Fibroblast of lung (primary cell): ENCODE measurements at regions not wholly inside any gene's neighbourhood (a gene's known extent, or its start where the extent isn't known, plus 50 kb on each side); places are given as distances from the start of the nearest gene placed in this dataset.
"Not testable (repeated sequence)": the region's sequence is repeated elsewhere in the genome, so short reads cannot be mapped to it uniquely, and the experiment has no call there.

Source experiments
- DNase-seq, 2 donors: peaks; one replicate each; pipeline versions ENCODE4 v3.0.0 to v3.0.0-alpha.2; 2010; ENCODE audit warnings: low read depth in 2 of 2
- H2AFZ ChIP-seq: 2 replicates; pipeline ENCODE4 v1.5.1; 2012; ENCODE audit warnings: low read length, control low read depth, inconsistent platforms
- H3K27ac ChIP-seq: 2 replicates; pipeline ENCODE4 v1.5.1; 2011; ENCODE audit warnings: low read length, control low read depth; ENCODE audit not compliant: insufficient read depth
- H3K27me3 ChIP-seq: 2 replicates; pipeline ENCODE4 v1.5.1; 2011; ENCODE audit warnings: mild to moderate bottlenecking, low read length; ENCODE audit not compliant: control insufficient read depth, insufficient read depth
- H3K36me3 ChIP-seq: 2 replicates; pipeline ENCODE4 v1.5.1; 2011; ENCODE audit warnings: low read length; ENCODE audit not compliant: control insufficient read depth, insufficient read depth
- H3K4me1 ChIP-seq: 2 replicates; pipeline ENCODE4 v1.5.1; 2011; ENCODE audit warnings: low read length; ENCODE audit not compliant: control insufficient read depth, insufficient read depth; ENCODE audit errors: extremely low read depth
- H3K4me2 ChIP-seq: 2 replicates; pipeline ENCODE4 v1.5.1; 2011; ENCODE audit warnings: low read length, control low read depth; ENCODE audit not compliant: insufficient read depth; ENCODE audit errors: extremely low read depth
- H3K4me3 ChIP-seq, 4 experiments: fragments of 200-600 bp in 1 of 4; sonication (generic) in 1 of 4; replicated peaks in 1 of 4; 2 replicates each; pipeline ENCODE4 v1.5.1; 2011 to 2016; ENCODE audit warnings: low read length in 4 of 4, low read depth in 3 of 4, mild to moderate bottlenecking in 3 of 4, control low read depth in 2 of 4, inconsistent platforms in 1 of 4, mixed read lengths in 1 of 4; ENCODE audit not compliant: insufficient read depth in 1 of 4; ENCODE audit errors: control extremely low read depth in 1 of 4
- H3K79me2 ChIP-seq: 2 replicates; pipeline ENCODE4 v1.5.1; 2012; ENCODE audit warnings: mild to moderate bottlenecking, low read length, inconsistent platforms; ENCODE audit not compliant: control insufficient read depth, insufficient read depth
- H3K9ac ChIP-seq: 2 replicates; pipeline ENCODE4 v1.5.1; 2011; ENCODE audit warnings: mild to moderate bottlenecking, low read length, control low read depth; ENCODE audit not compliant: insufficient read depth
- H3K9me3 ChIP-seq: 2 replicates; pipeline ENCODE4 v1.5.1; 2012; ENCODE audit warnings: low read depth, low read length; ENCODE audit not compliant: control insufficient read depth, insufficient read depth
- H4K20me1 ChIP-seq: 2 replicates; pipeline ENCODE4 v1.5.1; 2011; ENCODE audit warnings: low read length; ENCODE audit not compliant: control insufficient read depth, insufficient read depth; ENCODE audit errors: extremely low read depth
- EZH2 ChIP-seq: IDR thresholded peaks from 2 replicates; pipeline ENCODE4 v1.5.1; 2012; ENCODE audit warnings: low read length, control low read depth, mild to moderate bottlenecking; ENCODE audit errors: missing control alignments
- TF ChIP-seq, protein P1 (sequence below), 2 donors: IDR thresholded peaks in 1 of 2; conservative IDR thresholded peaks in 1 of 2; 1 replicate in 1 of 2; 2 replicates in 1 of 2; pipeline ENCODE4 v1.5.1; 2011 to 2012; ENCODE audit warnings: low read length in 2 of 2, control low read depth in 1 of 2, inconsistent platforms in 1 of 2, low read depth in 1 of 2, mild to moderate bottlenecking in 1 of 2

- no peak overlapping the region for H3K4me3 ChIP-seq
- H3K27me3 ChIP-seq, result no peaks in the 10 kb centered on the region
- peak in 1 of 2 donors; percentile 33 for DNase-seq
- no peaks in the 10 kb centered on the region for H3K79me2 ChIP-seq
- H3K4me1 ChIP-seq, result peaks cover 3% of the 10 kb centered on the region
- no peaks in the 10 kb centered on the region for H4K20me1 ChIP-seq
- H3K9me3 ChIP-seq, result no peaks in the 10 kb centered on the region
- TF ChIP-seq EZH2, result no peak
- TF ChIP-seq, protein P1, sequence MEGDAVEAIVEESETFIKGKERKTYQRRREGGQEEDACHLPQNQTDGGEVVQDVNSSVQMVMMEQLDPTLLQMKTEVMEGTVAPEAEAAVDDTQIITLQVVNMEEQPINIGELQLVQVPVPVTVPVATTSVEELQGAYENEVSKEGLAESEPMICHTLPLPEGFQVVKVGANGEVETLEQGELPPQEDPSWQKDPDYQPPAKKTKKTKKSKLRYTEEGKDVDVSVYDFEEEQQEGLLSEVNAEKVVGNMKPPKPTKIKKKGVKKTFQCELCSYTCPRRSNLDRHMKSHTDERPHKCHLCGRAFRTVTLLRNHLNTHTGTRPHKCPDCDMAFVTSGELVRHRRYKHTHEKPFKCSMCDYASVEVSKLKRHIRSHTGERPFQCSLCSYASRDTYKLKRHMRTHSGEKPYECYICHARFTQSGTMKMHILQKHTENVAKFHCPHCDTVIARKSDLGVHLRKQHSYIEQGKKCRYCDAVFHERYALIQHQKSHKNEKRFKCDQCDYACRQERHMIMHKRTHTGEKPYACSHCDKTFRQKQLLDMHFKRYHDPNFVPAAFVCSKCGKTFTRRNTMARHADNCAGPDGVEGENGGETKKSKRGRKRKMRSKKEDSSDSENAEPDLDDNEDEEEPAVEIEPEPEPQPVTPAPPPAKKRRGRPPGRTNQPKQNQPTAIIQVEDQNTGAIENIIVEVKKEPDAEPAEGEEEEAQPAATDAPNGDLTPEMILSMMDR (conservative IDR thresholded peaks at IDR 0.05 in 1 of 2, IDR thresholded peaks at IDR 0.05 in 1 of 2; ENCODE audit: low read depth in 1 of 2, low read length in 2 of 2), result no peak
- H3K4me2 ChIP-seq, result no peak overlapping the region
- no peak overlapping the region for H2AFZ ChIP-seq
- H3K9ac ChIP-seq, result no peak overlapping the region
- H3K36me3 ChIP-seq, result peaks cover 2% of the 10 kb centered on the region
- H3K27ac ChIP-seq, result no peak overlapping the region
Measured at GRCh38 chr6:144497650-144498049, 212.5 kb downstream of the UTRN start.

- TF ChIP-seq EZH2, result no peak
- TF ChIP-seq, protein P1 (conservative IDR thresholded peaks at IDR 0.05 in 1 of 2, IDR thresholded peaks at IDR 0.05 in 1 of 2; ENCODE audit: low read depth in 1 of 2, low read length in 2 of 2), result no peak
- no peaks in the 10 kb centered on the region for H3K4me1 ChIP-seq
- no peaks in the 10 kb centered on the region for H3K9me3 ChIP-seq
- no peak overlapping the region for H3K4me2 ChIP-seq
- no peak overlapping the region for H3K9ac ChIP-seq
- no peak overlapping the region for H2AFZ ChIP-seq
- H3K27ac ChIP-seq, result no peak overlapping the region
- no peaks in the 10 kb centered on the region for H3K27me3 ChIP-seq
- DNase-seq, result no peak
- no peaks in the 10 kb centered on the region for H3K79me2 ChIP-seq
- no peaks in the 10 kb centered on the region for H4K20me1 ChIP-seq
- no peaks in the 10 kb centered on the region for H3K36me3 ChIP-seq
- H3K4me3 ChIP-seq, result no peak overlapping the region
Measured at GRCh38 chr6:144500892-144501291, 215.8 kb downstream of the UTRN start.

GRCh38 chr6:144505214-144505613 lies 220.1 kb downstream of the UTRN start:
- not testable (repeated sequence) for H3K79me2 ChIP-seq, H3K4me2 ChIP-seq, H3K4me3 ChIP-seq, DNase-seq, H3K4me1 ChIP-seq, H3K27ac ChIP-seq, H3K27me3 ChIP-seq, H3K9ac ChIP-seq, H3K36me3 ChIP-seq, H3K9me3 ChIP-seq, H4K20me1 ChIP-seq, H2AFZ ChIP-seq

GRCh38 chr6:144506051-144506450 lies 220.9 kb downstream of the UTRN start:
- not testable (repeated sequence) for H3K9ac ChIP-seq, H2AFZ ChIP-seq, H3K36me3 ChIP-seq, H4K20me1 ChIP-seq, H3K4me1 ChIP-seq, H3K27me3 ChIP-seq, H3K4me2 ChIP-seq, H3K9me3 ChIP-seq, H3K79me2 ChIP-seq, H3K4me3 ChIP-seq, H3K27ac ChIP-seq, DNase-seq

GRCh38 chr6:144507772-144508312 lies 222.7 kb downstream of the UTRN start:
- not testable (repeated sequence) for H3K27me3 ChIP-seq, H4K20me1 ChIP-seq, H3K9ac ChIP-seq, DNase-seq, H3K9me3 ChIP-seq, H3K79me2 ChIP-seq, H3K4me1 ChIP-seq, H3K4me2 ChIP-seq, H3K4me3 ChIP-seq, H3K27ac ChIP-seq, H2AFZ ChIP-seq, H3K36me3 ChIP-seq
